ENCODE measurements at regions not wholly inside any gene's neighbourhood (a gene's known extent, or its start where the extent isn't known, plus 50 kb on each side); places are given as distances from the start of the nearest gene placed in this dataset.
A peak's percentile ranks its signal among the peaks of the same experiment; 100 is the strongest.

DNA sequence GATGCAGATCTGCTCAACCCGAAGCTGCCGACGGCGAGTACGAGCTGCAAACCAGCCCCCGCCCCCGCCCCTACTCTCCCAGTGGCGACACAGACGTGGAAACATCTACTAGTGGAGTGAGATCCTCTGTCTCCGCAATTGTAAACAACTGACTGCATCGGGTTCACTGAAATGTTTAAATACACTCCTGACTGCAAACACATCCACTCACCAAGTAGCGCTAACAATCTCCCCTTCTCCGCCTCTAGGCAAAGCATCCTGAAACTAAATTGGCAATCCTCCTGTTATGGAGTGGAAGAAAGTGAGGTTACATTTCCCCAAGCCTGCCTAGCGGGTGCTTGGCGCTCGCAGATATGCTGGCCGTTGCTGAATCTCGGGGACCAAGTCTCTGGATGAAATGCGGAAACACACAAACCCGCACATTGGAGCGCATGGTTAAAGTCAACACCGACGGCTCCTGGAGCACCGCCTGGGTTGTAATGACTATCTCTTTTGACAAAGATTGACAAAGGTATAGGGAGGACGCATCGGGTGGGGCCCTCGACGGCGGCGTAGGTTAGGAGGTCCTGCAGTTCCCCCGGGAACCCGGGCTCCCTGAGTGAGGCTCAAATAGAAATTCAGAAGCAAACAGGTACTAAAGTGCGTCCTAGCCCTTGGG lies 117.0 kb upstream of the TEX13C start:
- peak overlapping the region; percentile 37 to 69 for H3K4me3 ChIP-seq (ENCODE audit: low read depth in 1 of 2, low read length in 2 of 2)
- H3K27me3 ChIP-seq (ENCODE audit: low read depth, low read length): no peaks in the 10 kb centered on the region

DNA sequence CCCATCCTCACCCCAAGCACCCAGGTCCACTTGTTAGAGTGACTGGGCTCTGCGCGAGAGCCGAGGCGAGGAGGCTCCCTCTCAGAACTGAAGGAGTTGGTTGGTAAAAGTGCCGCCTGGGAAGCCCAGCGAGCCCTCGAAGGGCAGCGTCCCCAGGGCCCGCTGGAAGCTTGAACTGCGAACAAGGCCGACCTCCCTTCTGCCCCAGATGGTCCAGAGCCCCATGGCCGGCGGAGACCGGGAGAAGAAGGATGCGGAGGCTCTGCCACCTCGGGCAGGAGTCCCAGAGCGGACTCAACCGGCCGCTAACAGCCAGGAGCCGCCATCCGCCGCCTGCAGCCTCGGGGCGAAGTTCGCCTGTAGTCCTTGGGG lies 116.3 kb upstream of the TEX13C start:
- no peak overlapping the region for H3K27ac ChIP-seq (ENCODE audit: low read length)
- no peaks in the 10 kb centered on the region for H3K9me3 ChIP-seq (ENCODE audit: control insufficient read depth in 1 of 2, low read length in 2 of 2)
- H3K4me1 ChIP-seq (ENCODE audit: control insufficient read depth in 1 of 2, insufficient read depth in 2 of 2, low read length in 2 of 2): peaks cover 0 to 4% of the 10 kb centered on the region in 2 donors
- H3K4me3 ChIP-seq (ENCODE audit: low read depth in 1 of 2, low read length in 2 of 2): peak overlapping the region; percentile 37 to 69
- H3K27me3 ChIP-seq (ENCODE audit: low read depth, low read length): no peaks in the 10 kb centered on the region
- no peaks in the 10 kb centered on the region for H3K36me3 ChIP-seq (ENCODE audit: control insufficient read depth in 1 of 2, insufficient read depth in 2 of 2, low read length in 2 of 2)

More for the DNA sequence above, 117.0 kb upstream of the TEX13C start:
- Histone ChIP-seq H3K9me3 (ENCODE audit: control insufficient read depth in 1 of 2, low read length in 2 of 2) (no peaks in the 10 kb centered on the region), H3K27ac (ENCODE audit: low read length) (no peak overlapping the region), H3K4me1 (ENCODE audit: control insufficient read depth in 1 of 2, insufficient read depth in 2 of 2, low read length in 2 of 2) (peaks cover 0 to 4% of the 10 kb centered on the region in 2 donors), H3K36me3 (ENCODE audit: control insufficient read depth in 1 of 2, insufficient read depth in 2 of 2, low read length in 2 of 2) (no peaks in the 10 kb centered on the region)

DNA sequence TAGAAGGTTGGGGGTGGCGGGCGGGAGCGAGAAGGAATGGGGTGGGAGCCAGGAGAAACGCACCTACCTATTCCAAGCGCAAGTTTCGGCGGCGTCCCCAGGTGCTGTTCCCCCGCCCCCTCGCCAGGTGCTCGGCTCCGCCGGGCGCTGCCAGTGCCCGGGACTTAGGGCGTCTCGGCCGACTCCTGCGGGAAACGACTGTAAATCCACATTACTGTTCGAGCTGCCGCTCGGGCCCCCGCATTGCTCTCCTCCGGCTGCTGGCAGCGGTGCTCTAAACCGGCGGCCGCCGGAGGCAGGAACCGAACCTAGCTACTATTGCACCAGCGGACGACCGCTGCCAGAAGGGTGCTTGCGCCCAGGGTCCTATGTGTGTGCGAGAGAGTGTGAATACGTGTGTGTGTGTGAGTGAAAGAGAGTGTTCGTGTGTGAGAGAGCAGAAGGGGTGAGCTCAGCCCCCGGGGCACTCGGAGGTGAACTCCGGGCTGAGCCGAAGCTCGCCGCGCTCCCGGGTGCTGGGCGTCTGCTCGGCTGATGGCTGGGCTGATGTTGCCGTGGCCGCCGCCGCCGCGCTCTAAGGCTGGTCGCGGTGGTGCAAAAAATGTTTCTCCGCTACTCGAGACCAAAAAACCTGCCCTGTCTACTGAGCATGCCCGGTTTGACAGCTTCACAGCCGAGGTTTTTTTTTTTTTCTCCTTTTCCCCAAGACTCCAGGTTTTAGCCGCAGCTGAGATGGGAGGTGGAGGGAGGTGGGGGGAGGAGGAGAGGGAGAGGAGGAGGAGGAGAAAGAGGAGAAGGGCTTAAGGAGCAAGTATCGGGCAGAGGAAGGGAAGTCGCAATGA lies 115.7 kb upstream of the TEX13C start:
- Histone ChIP-seq H3K27ac (ENCODE audit: low read length) (no peak overlapping the region), H3K27me3 (ENCODE audit: low read depth, low read length) (no peaks in the 10 kb centered on the region)

DNA sequence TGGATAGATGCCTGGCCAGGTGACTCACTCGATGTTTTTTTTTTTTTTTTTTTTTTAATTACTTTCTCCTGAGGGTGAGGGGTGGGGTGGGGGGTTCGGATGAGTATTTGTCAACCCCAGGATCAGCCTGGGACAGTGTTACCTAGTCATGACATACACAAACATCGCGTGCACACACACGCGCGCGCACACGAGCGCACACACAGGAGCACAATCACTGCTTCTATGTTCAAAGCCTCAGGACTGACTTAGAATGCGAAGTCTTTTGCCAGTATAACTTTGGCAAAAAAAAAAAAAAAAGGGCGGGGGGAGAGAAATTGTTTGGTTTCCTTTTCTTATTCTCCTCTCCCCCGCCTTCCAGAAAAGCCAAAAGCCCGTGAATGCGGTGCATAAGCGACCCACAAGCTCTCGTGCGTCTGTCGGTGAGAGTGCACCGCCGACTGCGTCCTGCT lies 115.0 kb upstream of the TEX13C start:
- Histone ChIP-seq H3K4me1 (ENCODE audit: control insufficient read depth in 1 of 2, insufficient read depth in 2 of 2, low read length in 2 of 2) (peaks cover 0 to 4% of the 10 kb centered on the region in 2 donors), H3K27me3 (ENCODE audit: low read depth, low read length) (no peaks in the 10 kb centered on the region), H3K36me3 (ENCODE audit: control insufficient read depth in 1 of 2, insufficient read depth in 2 of 2, low read length in 2 of 2) (no peaks in the 10 kb centered on the region), H3K4me3 (ENCODE audit: low read depth in 1 of 2, low read length in 2 of 2) (peak overlapping the region; percentile 50 to 69), H3K27ac (ENCODE audit: low read length) (no peak overlapping the region), H3K9me3 (ENCODE audit: control insufficient read depth in 1 of 2, low read length in 2 of 2) (no peaks in the 10 kb centered on the region)

More for the DNA sequence above, 115.7 kb upstream of the TEX13C start:
- Histone ChIP-seq H3K36me3 (ENCODE audit: control insufficient read depth in 1 of 2, insufficient read depth in 2 of 2, low read length in 2 of 2) (no peaks in the 10 kb centered on the region), H3K4me1 (ENCODE audit: control insufficient read depth in 1 of 2, insufficient read depth in 2 of 2, low read length in 2 of 2) (peaks cover 0 to 4% of the 10 kb centered on the region in 2 donors), H3K9me3 (ENCODE audit: control insufficient read depth in 1 of 2, low read length in 2 of 2) (no peaks in the 10 kb centered on the region), H3K4me3 (ENCODE audit: low read depth in 1 of 2, low read length in 2 of 2) (peak overlapping the region; percentile 50 to 69)

DNA sequence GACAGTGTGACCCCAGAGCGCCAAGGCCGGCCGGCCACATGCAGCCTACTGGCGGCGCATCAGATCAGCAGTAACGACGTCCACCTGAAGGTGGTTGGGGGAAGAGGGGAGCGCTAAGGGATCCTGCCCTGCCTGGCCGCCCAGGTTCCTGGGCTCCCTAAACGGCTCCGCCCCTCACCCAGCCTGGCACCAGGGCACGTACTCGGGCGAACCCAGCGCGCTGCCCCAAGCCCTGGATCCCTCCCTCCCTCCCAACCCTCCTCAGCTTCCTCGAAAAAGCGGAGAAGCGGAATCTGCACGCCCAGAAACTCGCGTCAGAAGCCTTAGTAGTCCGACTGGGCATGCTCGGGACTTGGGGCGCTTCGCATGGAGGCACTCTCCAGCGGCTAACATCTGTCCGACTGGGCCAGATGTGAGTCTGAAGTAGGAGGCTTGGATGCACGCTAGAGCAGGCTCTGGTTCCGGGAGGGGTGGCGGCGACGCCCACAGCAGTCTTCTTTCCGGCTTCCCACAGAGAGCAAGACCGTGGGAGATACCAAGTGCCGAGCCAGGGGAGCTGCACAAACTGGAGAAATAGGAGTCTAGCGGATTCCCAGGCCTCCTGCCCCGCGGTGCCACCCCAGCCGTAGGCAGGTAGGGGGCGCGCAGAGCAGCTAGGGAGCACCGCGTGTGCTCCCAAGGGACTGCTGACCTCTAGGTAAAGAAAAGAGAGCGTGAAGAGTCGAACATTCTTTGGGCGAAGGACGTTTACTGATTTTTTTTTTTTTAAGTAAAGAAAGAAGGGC lies 114.3 kb upstream of the TEX13C start:
- Histone ChIP-seq H3K4me3 (ENCODE audit: low read depth in 1 of 2, low read length in 2 of 2) (peak overlapping the region; percentile 50 to 69), H3K9me3 (ENCODE audit: control insufficient read depth in 1 of 2, low read length in 2 of 2) (no peaks in the 10 kb centered on the region), H3K36me3 (ENCODE audit: control insufficient read depth in 1 of 2, insufficient read depth in 2 of 2, low read length in 2 of 2) (no peaks in the 10 kb centered on the region), H3K4me1 (ENCODE audit: control insufficient read depth in 1 of 2, insufficient read depth in 2 of 2, low read length in 2 of 2) (peaks cover 0 to 4% of the 10 kb centered on the region in 2 donors), H3K27ac (ENCODE audit: low read length) (peak overlapping the region; percentile 23), H3K27me3 (ENCODE audit: low read depth, low read length) (no peaks in the 10 kb centered on the region)

DNA sequence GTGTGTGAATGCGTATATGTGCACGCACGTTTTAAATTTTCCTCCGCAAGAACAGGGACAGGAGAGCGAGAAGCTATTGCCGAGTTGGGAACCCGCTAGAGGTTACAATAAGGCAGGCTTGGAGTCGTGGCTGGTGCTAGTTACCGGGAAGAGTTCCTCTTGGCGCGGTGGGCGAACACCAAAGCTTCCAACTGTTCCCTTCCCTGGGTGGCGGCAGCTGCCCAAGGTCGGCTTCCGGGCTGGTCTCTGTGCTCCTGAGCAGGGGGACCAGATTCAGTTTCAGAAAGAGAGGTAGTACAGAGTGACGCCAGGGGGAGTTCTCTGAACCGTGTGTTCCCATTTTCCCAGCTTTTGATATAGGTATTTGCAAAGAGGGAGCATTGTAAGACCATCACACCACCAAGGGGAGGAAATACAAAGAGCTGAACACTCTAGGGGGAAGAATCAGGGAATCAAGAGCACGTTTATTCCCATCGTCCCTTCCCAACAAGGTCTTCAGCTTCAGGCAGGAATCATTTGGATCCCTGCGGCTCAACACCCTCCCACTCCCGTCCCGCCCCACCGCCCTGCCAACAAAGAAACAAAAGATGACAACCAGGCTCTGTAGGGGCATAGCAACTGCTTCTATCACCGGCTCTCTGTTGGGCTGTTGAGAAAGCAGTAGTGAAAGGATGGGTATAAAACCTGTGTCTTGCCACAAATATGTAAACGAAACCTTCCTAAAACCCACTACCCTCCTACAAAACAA lies 113.6 kb upstream of the TEX13C start:
- no peaks in the 10 kb centered on the region for H3K9me3 ChIP-seq (ENCODE audit: control insufficient read depth in 1 of 2, low read length in 2 of 2)
- peak overlapping the region; percentile 50 to 69 for H3K4me3 ChIP-seq (ENCODE audit: low read depth in 1 of 2, low read length in 2 of 2)
- H3K27ac ChIP-seq (ENCODE audit: low read length): peak overlapping the region; percentile 23
- no peaks in the 10 kb centered on the region for H3K27me3 ChIP-seq (ENCODE audit: low read depth, low read length)
- H3K4me1 ChIP-seq (ENCODE audit: control insufficient read depth in 1 of 2, insufficient read depth in 2 of 2, low read length in 2 of 2): peaks cover 0 to 4% of the 10 kb centered on the region in 2 donors
- H3K36me3 ChIP-seq (ENCODE audit: control insufficient read depth in 1 of 2, insufficient read depth in 2 of 2, low read length in 2 of 2): no peaks in the 10 kb centered on the region

DNA sequence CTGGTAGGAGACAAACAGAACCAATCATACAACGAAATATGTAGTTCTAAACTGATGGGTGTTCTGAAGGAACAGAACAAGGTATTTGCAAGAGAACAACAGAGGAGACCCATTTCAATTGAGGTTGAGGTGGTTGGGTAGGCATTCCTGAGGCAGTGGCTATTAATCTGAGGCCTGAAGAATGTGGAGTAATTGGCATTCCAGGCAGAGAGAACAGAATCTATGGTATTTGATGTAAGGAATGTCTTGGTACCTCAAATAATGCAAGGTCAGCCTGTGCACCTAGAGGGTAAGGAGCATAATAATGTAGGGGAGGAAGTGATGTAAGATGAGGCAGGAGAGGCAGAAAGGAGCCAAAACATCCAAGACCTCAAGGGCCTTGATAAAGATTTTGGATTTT lies 109.5 kb upstream of the TEX13C start:
- H3K9me3 ChIP-seq (ENCODE audit: control insufficient read depth in 1 of 2, low read length in 2 of 2): no peaks in the 10 kb centered on the region

DNA sequence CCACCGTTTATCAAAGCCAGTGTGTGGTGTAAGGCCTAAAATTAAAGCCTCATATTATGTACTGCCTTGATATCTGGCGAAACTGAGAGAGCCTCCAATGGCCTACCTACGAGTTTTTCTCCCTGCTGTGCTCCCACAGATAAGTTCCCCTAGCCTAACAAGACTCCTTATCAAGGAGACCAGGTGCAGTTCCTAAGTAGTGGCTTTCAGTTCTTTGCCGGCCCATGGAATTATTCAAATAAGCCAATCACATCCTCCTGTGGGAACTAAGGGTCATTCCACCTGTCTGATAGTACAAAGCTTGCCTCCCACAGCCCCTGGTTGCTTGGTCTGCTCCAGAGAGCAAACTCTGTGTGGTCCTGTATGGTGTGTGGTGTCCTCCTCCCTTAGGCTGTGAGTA lies 99.8 kb upstream of the TEX13C start:
- Histone ChIP-seq H3K4me1 (ENCODE audit: control insufficient read depth in 1 of 2, insufficient read depth in 2 of 2, low read length in 2 of 2) (no peaks in the 10 kb centered on the region), H3K9me3 (ENCODE audit: control insufficient read depth in 1 of 2, low read length in 2 of 2) (no peaks in the 10 kb centered on the region), H3K27ac (ENCODE audit: low read length) (no peak overlapping the region), H3K4me3 (ENCODE audit: low read depth in 1 of 2, low read length in 2 of 2) (no peak overlapping the region), H3K27me3 (ENCODE audit: low read depth, low read length) (no peaks in the 10 kb centered on the region), H3K36me3 (ENCODE audit: control insufficient read depth in 1 of 2, insufficient read depth in 2 of 2, low read length in 2 of 2) (no peaks in the 10 kb centered on the region)

More for the DNA sequence above, 109.5 kb upstream of the TEX13C start:
- Histone ChIP-seq H3K36me3 (ENCODE audit: control insufficient read depth in 1 of 2, insufficient read depth in 2 of 2, low read length in 2 of 2) (no peaks in the 10 kb centered on the region), H3K27me3 (ENCODE audit: low read depth, low read length) (no peaks in the 10 kb centered on the region), H3K4me3 (ENCODE audit: low read depth in 1 of 2, low read length in 2 of 2) (no peak overlapping the region), H3K4me1 (ENCODE audit: control insufficient read depth in 1 of 2, insufficient read depth in 2 of 2, low read length in 2 of 2) (peaks cover 0 to 4% of the 10 kb centered on the region in 2 donors), H3K27ac (ENCODE audit: low read length) (no peak overlapping the region)

DNA sequence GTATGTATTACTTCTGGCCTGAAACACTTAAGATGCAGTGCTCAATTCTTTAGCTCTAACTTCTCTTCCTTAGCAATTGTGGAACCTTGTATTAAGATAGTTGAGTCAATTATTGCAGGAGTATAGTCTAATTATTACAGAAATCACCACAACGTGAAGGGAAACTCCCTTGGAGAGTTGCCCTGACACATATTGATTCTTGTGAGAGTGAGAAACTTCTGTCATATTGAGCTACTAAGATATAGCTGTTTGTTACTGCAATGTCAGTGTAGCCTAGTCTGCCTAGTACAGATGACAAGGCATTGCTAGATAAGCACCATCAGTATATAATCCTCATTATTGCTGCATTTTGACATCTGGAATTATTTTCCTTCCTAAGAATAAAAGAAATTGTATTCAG lies 82.7 kb upstream of the TEX13C start:
- Histone ChIP-seq H3K36me3 (ENCODE audit: control insufficient read depth in 1 of 2, insufficient read depth in 2 of 2, low read length in 2 of 2) (no peaks in the 10 kb centered on the region), H3K27me3 (ENCODE audit: low read depth, low read length) (no peaks in the 10 kb centered on the region), H3K9me3 (ENCODE audit: control insufficient read depth in 1 of 2, low read length in 2 of 2) (no peaks in the 10 kb centered on the region), H3K4me3 (ENCODE audit: low read depth in 1 of 2, low read length in 2 of 2) (no peak overlapping the region), H3K27ac (ENCODE audit: low read length) (no peak overlapping the region), H3K4me1 (ENCODE audit: control insufficient read depth in 1 of 2, insufficient read depth in 2 of 2, low read length in 2 of 2) (no peaks in the 10 kb centered on the region)

DNA sequence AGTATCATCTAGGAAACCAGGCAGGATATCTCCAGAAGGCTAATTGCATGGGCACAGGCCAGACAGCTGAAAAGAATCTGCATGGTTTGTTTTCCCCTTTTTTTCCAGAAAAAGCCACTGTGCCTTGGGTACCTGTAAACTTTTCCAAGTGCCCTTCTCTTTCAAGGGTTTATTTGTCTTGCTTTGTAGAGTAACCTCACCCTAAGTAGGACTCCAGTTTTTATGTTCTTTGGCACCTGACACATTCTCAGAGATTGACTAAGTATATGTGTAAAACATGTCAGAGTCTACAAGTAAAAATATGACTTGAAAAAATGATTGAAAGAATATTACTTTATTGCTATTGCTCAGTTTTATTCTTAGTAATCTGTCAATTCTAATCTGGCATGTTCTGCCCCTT lies 70.7 kb upstream of the TEX13C start:
- Histone ChIP-seq H3K27me3 (ENCODE audit: low read depth, low read length) (no peaks in the 10 kb centered on the region), H3K36me3 (ENCODE audit: control insufficient read depth in 1 of 2, insufficient read depth in 2 of 2, low read length in 2 of 2) (no peaks in the 10 kb centered on the region), H3K4me1 (ENCODE audit: control insufficient read depth in 1 of 2, insufficient read depth in 2 of 2, low read length in 2 of 2) (no peaks in the 10 kb centered on the region), H3K4me3 (ENCODE audit: low read depth in 1 of 2, low read length in 2 of 2) (no peak overlapping the region), H3K9me3 (ENCODE audit: control insufficient read depth in 1 of 2, low read length in 2 of 2) (no peaks in the 10 kb centered on the region), H3K27ac (ENCODE audit: low read length) (no peak overlapping the region)
